PC-3 (cell line): ENCODE measurements at regions not wholly inside any gene's neighbourhood (a gene's known extent, or its start where the extent isn't known, plus 50 kb on each side); places are given as distances from the start of the nearest gene placed in this dataset.

Source experiments
- ATAC-seq: fragments of 200-7000 bp; cut with Tn5 transposase; 2 replicates; pipeline ENCODE4 v1.9.1; 2020; ENCODE audit warnings: mild to moderate bottlenecking, moderate library complexity
- BruUV-seq: library from RNA; stranded (reverse); fragments of 400-500 nt; replicated peaks from 2 replicates; lab custom pipeline; 2021; lab: Mats Ljungman, UMichigan
- CTCF ChIA-PET: fragments of 300-600 bp; sonication (Branson Sonifier 250); formaldehyde crosslinking; loops from one replicate; lab custom pipeline; 2022; ENCODE audit warnings: antibody characterized with exemption; lab: Charles Lee
- POLR2A ChIA-PET: fragments of 300-600 bp; sonication (Branson Sonifier 250); formaldehyde crosslinking; loops from one replicate; lab custom pipeline; 2022; ENCODE audit warnings: antibody characterized with exemption; ENCODE audit not compliant: unreplicated experiment; lab: Charles Lee
- DNase-seq: peaks from one replicate; pipeline ENCODE4 v3.0.0-alpha.2; 2015
- H2AFZ ChIP-seq: fragments of 300-600 bp; sonication (generic); 2 replicates; pipeline ENCODE4 v1.6.0; 2016; ENCODE audit warnings: antibody characterized with exemption, low read length
- H3F3A ChIP-seq: fragments of 300-600 bp; sonication (generic); one replicate; pipeline ENCODE4 v1.6.0; 2017; ENCODE audit warnings: antibody characterized with exemption, low read length, control low read depth, mild to moderate bottlenecking; ENCODE audit not compliant: unreplicated experiment
- H3K27ac ChIP-seq: fragments of 300-600 bp; sonication (generic); 2 replicates; pipeline ENCODE4 v1.5.1; 2016; ENCODE audit warnings: mild to moderate bottlenecking, low read length
- H3K27me3 ChIP-seq: fragments of 300-600 bp; sonication (generic); 2 replicates; pipeline ENCODE4 v1.6.1; 2016; ENCODE audit warnings: low read length, mixed read lengths
- H3K36me3 ChIP-seq: fragments of 300-600 bp; sonication (generic); 2 replicates; pipeline ENCODE4 v1.6.1; 2016; ENCODE audit warnings: low read depth, mixed run types, low read length, mixed read lengths
- H3K4me1 ChIP-seq: fragments of 300-600 bp; sonication (generic); 2 replicates; pipeline ENCODE4 v1.5.1; 2016; ENCODE audit warnings: low read length; ENCODE audit not compliant: insufficient read depth
- H3K4me2 ChIP-seq: fragments of 300-600 bp; sonication (generic); 2 replicates; pipeline ENCODE4 v1.6.0; 2016; ENCODE audit warnings: low read length
- H3K4me3 ChIP-seq: fragments of 300-600 bp; sonication (generic); 2 replicates; pipeline ENCODE4 v1.5.1; 2016; ENCODE audit warnings: mild to moderate bottlenecking, low read length, mixed read lengths
- H3K79me2 ChIP-seq: fragments of 300-600 bp; sonication (generic); 2 replicates; pipeline ENCODE4 v1.6.1; 2017; ENCODE audit warnings: low read length, mixed read lengths
- H3K9ac ChIP-seq: fragments of 300-600 bp; sonication (generic); 2 replicates; pipeline ENCODE4 v1.6.0; 2016; ENCODE audit warnings: mild to moderate bottlenecking, low read length
- H3K9me2 ChIP-seq: fragments of 300-600 bp; sonication (generic); replicated peaks from 2 replicates; pipeline ENCODE4 v1.6.1; 2016; ENCODE audit warnings: mixed run types, low read length, mixed read lengths
- H3K9me3 ChIP-seq: fragments of 300-600 bp; sonication (generic); 2 replicates; pipeline ENCODE4 v1.6.1; 2016; ENCODE audit warnings: low read length, mixed read lengths
- H4K20me1 ChIP-seq: fragments of 300-600 bp; sonication (generic); 2 replicates; pipeline ENCODE4 v1.6.1; 2016; ENCODE audit warnings: low read length, mixed read lengths
- EZH2 ChIP-seq: fragments of 300-600 bp; sonication (generic); IDR thresholded peaks from one replicate; pipeline ENCODE4 v1.6.1; 2017; ENCODE audit warnings: antibody characterized with exemption, mild to moderate bottlenecking, low read length; ENCODE audit not compliant: unreplicated experiment
- EZH2phosphoT487 ChIP-seq: fragments of 300-600 bp; sonication (generic); IDR thresholded peaks from 2 replicates; pipeline ENCODE4 v1.6.1; 2018; ENCODE audit warnings: mild to moderate bottlenecking, antibody characterized with exemption, low read length, borderline replicate concordance
- intact Hi-C: fragments of 100-400 bp; cut with micrococcal nuclease; formaldehyde crosslinking; loops from 2 replicates; pipeline ENCODE4 v1.9.0; 2023
- TF ChIP-seq, protein P1 (sequence below): fragments of 300-600 bp; sonication (generic); conservative IDR thresholded peaks from 2 replicates; pipeline ENCODE4 v1.5.1; 2017; ENCODE audit warnings: antibody characterized with exemption, low read depth, mild to moderate bottlenecking, low read length

DNA sequence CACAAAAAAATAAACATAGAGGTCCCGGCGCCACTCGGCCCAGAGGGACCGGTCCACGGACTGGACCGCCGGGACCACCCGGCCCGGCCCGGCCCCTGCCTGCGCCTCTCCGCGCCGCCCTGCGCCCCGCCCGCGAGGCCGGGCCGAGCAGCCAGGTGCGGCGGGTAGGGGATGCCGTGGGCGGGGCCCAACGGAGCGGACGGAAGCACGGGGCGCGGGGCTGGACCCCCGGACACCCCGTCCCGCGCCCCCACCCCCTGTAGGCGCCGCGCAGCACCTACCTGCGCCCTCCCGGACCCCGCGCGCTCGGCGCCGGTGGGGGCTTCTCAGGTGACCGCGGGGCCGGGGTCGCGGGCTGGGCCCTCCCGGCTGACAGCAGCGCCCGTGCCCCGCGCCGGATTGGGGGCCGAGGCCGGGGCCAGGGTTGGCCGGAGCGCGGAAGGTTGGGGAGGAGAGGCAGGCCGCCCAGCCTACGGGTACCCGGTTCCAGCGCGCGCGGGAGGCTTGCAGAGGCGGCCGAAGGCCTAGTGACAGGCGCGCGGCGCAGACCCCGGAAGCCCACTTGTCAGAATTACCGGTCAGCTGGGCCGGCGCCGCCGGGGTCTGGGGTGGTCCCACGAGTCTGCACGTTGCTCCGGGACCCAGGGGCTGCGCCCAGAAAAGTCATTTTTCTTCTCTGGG is 351.9 kb upstream of the CAMK1G start:
- no peaks in the 10 kb centered on the region for H4K20me1 ChIP-seq
- H3K27me3 ChIP-seq = no peaks in the 10 kb centered on the region
- POLR2A ChIA-PET = no interaction called here
- H3K79me2 ChIP-seq = no peaks in the 10 kb centered on the region
- no peaks in the 10 kb centered on the region for H3K4me1 ChIP-seq
- ATAC-seq (no peak), DNase-seq (no peak)
- 0 out of 2 replicates have a peak, but pooled peaks cover 3% of the 10 kb centered on the region for H3K9me2 ChIP-seq
- no peak overlapping the region for H3K9ac ChIP-seq
- no peaks in the 10 kb centered on the region for H3F3A ChIP-seq
- BruUV-seq = no TSS peak
- no peaks in the 10 kb centered on the region for H3K36me3 ChIP-seq
- no peak overlapping the region for H2AFZ ChIP-seq
- H3K27ac ChIP-seq = no peak overlapping the region
- H3K9me3 ChIP-seq = 0 out of 2 replicates have a peak, but pooled peaks cover 7% of the 10 kb centered on the region
- CTCF ChIA-PET = no interaction called here
- no peak for TF ChIP-seq EZH2phosphoT487
- TF ChIP-seq, protein P1, sequence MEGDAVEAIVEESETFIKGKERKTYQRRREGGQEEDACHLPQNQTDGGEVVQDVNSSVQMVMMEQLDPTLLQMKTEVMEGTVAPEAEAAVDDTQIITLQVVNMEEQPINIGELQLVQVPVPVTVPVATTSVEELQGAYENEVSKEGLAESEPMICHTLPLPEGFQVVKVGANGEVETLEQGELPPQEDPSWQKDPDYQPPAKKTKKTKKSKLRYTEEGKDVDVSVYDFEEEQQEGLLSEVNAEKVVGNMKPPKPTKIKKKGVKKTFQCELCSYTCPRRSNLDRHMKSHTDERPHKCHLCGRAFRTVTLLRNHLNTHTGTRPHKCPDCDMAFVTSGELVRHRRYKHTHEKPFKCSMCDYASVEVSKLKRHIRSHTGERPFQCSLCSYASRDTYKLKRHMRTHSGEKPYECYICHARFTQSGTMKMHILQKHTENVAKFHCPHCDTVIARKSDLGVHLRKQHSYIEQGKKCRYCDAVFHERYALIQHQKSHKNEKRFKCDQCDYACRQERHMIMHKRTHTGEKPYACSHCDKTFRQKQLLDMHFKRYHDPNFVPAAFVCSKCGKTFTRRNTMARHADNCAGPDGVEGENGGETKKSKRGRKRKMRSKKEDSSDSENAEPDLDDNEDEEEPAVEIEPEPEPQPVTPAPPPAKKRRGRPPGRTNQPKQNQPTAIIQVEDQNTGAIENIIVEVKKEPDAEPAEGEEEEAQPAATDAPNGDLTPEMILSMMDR = no peak
- TF ChIP-seq EZH2 = no peak
- H3K4me2 ChIP-seq = no peak overlapping the region
- intact Hi-C loops = no loop called here
- H3K4me3 ChIP-seq = no peak overlapping the region

DNA sequence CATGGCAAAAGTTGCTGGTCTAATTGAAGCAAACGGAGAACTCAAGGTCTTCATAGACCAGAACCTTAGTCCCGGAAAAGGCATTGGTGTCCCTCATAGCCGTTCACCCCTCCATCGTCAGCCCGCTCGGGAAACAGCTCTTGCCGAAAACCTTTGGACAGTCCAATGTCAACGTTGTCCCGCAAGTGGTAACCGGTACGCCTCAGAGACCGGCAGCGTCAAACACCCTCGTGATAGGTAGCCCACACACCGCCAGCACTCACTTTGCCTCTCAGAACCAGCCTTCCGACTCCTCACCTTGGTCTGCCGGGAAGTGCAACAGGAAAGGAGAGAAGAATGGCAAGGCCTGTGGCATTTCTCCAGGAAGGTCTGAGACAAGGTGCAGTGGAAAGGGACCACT is 351.3 kb upstream of the CAMK1G start:
- Histone ChIP-seq H3K4me3 (no peak overlapping the region), H3K4me2 (no peak overlapping the region), H2AFZ (no peak overlapping the region), H3K27me3 (no peaks in the 10 kb centered on the region), H3K9me3 (0 out of 2 replicates have a peak, but pooled peaks cover 7% of the 10 kb centered on the region), H4K20me1 (no peaks in the 10 kb centered on the region), H3K36me3 (no peaks in the 10 kb centered on the region), H3K27ac (no peak overlapping the region), H3K9me2 (0 out of 2 replicates have a peak, but pooled peaks cover 3% of the 10 kb centered on the region), H3K9ac (no peak overlapping the region), H3K79me2 (no peaks in the 10 kb centered on the region), H3K4me1 (no peaks in the 10 kb centered on the region), H3F3A (no peaks in the 10 kb centered on the region)
- no TSS peak for BruUV-seq
- DNase-seq (no peak), ATAC-seq (no peak)
- POLR2A ChIA-PET = no interaction called here
- CTCF ChIA-PET = no interaction called here
- intact Hi-C loops = no loop called here
- TF ChIP-seq EZH2 (no peak), EZH2phosphoT487 (no peak)
- TF ChIP-seq, protein P1 = no peak

DNA sequence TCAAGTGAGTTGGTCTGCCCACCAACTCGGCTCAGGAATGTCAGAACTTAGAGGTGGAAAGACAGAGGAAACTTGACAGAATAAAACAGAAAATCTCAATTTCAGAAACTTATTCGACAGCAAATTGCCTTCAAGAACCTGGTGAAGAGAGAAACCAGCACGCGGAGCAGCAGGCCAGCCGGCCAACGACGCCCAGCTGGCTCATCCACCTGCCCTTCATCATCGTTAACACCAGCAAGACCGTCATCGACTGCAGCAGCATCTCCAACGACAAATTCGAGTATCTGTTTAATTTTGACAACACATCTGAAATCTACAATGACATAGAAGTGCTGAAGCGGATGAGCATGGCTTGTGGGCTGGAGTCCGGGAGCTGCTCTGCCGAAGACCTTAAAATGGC is 350.8 kb upstream of the CAMK1G start:
- Histone ChIP-seq H4K20me1 (no peaks in the 10 kb centered on the region), H3K4me1 (no peaks in the 10 kb centered on the region), H3K9ac (no peak overlapping the region), H3K9me2 (0 out of 2 replicates have a peak, but pooled peaks cover 3% of the 10 kb centered on the region), H3K36me3 (no peaks in the 10 kb centered on the region), H3K4me2 (no peak overlapping the region), H3K27ac (no peak overlapping the region), H2AFZ (no peak overlapping the region), H3F3A (no peaks in the 10 kb centered on the region), H3K79me2 (no peaks in the 10 kb centered on the region), H3K4me3 (no peak overlapping the region), H3K27me3 (no peaks in the 10 kb centered on the region), H3K9me3 (0 out of 2 replicates have a peak, but pooled peaks cover 7% of the 10 kb centered on the region)
- intact Hi-C loops = no loop called here
- no TSS peak for BruUV-seq
- DNase-seq (no peak), ATAC-seq (no peak)
- ChIA-PET POLR2A (no interaction called here), CTCF (no interaction called here)
- TF ChIP-seq EZH2phosphoT487 (no peak), EZH2 (no peak)
- TF ChIP-seq, protein P1 = no peak
